ENCODE measurements at regions not wholly inside any gene's neighbourhood (a gene's known extent, or its start where the extent isn't known, plus 50 kb on each side); places are given as distances from the start of the nearest gene placed in this dataset.
A peak's percentile ranks its signal among the peaks of the same experiment; 100 is the strongest.

- H3K27me3 ChIP-seq (ENCODE audit: control insufficient read depth, insufficient read depth, low read length) = no peaks in the 10 kb centered on the region
- no peak overlapping the region for H3K4me3 ChIP-seq (ENCODE audit: low read length in 3 of 3)
- H3K36me3 ChIP-seq (ENCODE audit: control insufficient read depth in 2 of 3, insufficient read depth in 3 of 3, low read length in 3 of 3) = no peaks in the 10 kb centered on the region
- FAIRE-seq (no peak), DNase-seq (no peak)
- no peak overlapping the region for H3K27ac ChIP-seq (ENCODE audit: low read depth in 2 of 2, low read length in 2 of 2)
- H3K9ac ChIP-seq (ENCODE audit: low read length in 3 of 3) = no peak overlapping the region
- intact Hi-C loops (cut with DNase I) = no loop called here
- no peak for TF ChIP-seq CTCF (IDR thresholded peaks at IDR 0.05; ENCODE audit: borderline replicate concordance, extremely low read depth, insufficient read depth)
- H3K4me1 ChIP-seq (ENCODE audit: control insufficient read depth in 2 of 3, insufficient read depth in 2 of 3, low read depth in 1 of 3, low read length in 3 of 3) = no peaks in the 10 kb centered on the region
- no peaks in the 10 kb centered on the region for H3K9me3 ChIP-seq (ENCODE audit: control insufficient read depth in 2 of 3, insufficient read depth in 1 of 3, low read length in 3 of 3)
Observed at GRCh38 chr6:79313254-79313653, 78.8 kb upstream of the HMGN3 start.

- intact Hi-C loops (cut with DNase I) = no loop called here
- Histone ChIP-seq H3K9ac (ENCODE audit: low read length in 3 of 3) (no peak overlapping the region), H3K36me3 (ENCODE audit: control insufficient read depth in 2 of 3, insufficient read depth in 3 of 3, low read length in 3 of 3) (no peaks in the 10 kb centered on the region), H3K4me1 (ENCODE audit: control insufficient read depth in 2 of 3, insufficient read depth in 2 of 3, low read depth in 1 of 3, low read length in 3 of 3) (no peaks in the 10 kb centered on the region), H3K9me3 (ENCODE audit: control insufficient read depth in 2 of 3, insufficient read depth in 1 of 3, low read length in 3 of 3) (no peaks in the 10 kb centered on the region), H3K27ac (ENCODE audit: low read depth in 2 of 2, low read length in 2 of 2) (no peak overlapping the region), H3K4me3 (ENCODE audit: low read length in 3 of 3) (no peak overlapping the region), H3K27me3 (ENCODE audit: control insufficient read depth, insufficient read depth, low read length) (no peaks in the 10 kb centered on the region)
- DNase-seq (peak in 1 of 5 donors; percentile 35), FAIRE-seq (no peak)
- no peak for TF ChIP-seq CTCF (IDR thresholded peaks at IDR 0.05; ENCODE audit: borderline replicate concordance, extremely low read depth, insufficient read depth)
Observed at GRCh38 chr6:79307321-79308036, 73.0 kb upstream of the HMGN3 start.

- no peaks in the 10 kb centered on the region for H3K27me3 ChIP-seq (ENCODE audit: control insufficient read depth, insufficient read depth, low read length)
- no peak for DNase-seq
Observed at GRCh38 chr6:79305020-79305419, 70.5 kb upstream of the HMGN3 start.

More at GRCh38 chr6:79305020-79305419, 70.5 kb upstream of the HMGN3 start:
- FAIRE-seq = no peak
- no peak overlapping the region for H3K4me3 ChIP-seq (ENCODE audit: low read length in 3 of 3)
- H3K9ac ChIP-seq (ENCODE audit: low read length in 3 of 3) = no peak overlapping the region
- no peak overlapping the region for H3K27ac ChIP-seq (ENCODE audit: low read depth in 2 of 2, low read length in 2 of 2)
- intact Hi-C loops (cut with DNase I) = no loop called here
- TF ChIP-seq CTCF (IDR thresholded peaks at IDR 0.05; ENCODE audit: borderline replicate concordance, extremely low read depth, insufficient read depth) = no peak
- H3K4me1 ChIP-seq (ENCODE audit: control insufficient read depth in 2 of 3, insufficient read depth in 2 of 3, low read depth in 1 of 3, low read length in 3 of 3) = no peaks in the 10 kb centered on the region
- H3K36me3 ChIP-seq (ENCODE audit: control insufficient read depth in 2 of 3, insufficient read depth in 3 of 3, low read length in 3 of 3) = no peaks in the 10 kb centered on the region
- no peaks in the 10 kb centered on the region for H3K9me3 ChIP-seq (ENCODE audit: control insufficient read depth in 2 of 3, insufficient read depth in 1 of 3, low read length in 3 of 3)
